ENCODE measurements at regions not wholly inside any gene's neighbourhood (a gene's known extent, or its start where the extent isn't known, plus 50 kb on each side); places are given as distances from the start of the nearest gene placed in this dataset.

- no peak for TF ChIP-seq CTCF (IDR thresholded peaks at IDR 0.05)
- no peak for TF ChIP-seq POLR2AphosphoS5 (IDR thresholded peaks at IDR 0.05)
- TF ChIP-seq EP300 (IDR thresholded peaks at IDR 0.05): no peak
- TF ChIP-seq POLR2A (IDR thresholded peaks at IDR 0.05; ENCODE audit: low read depth): no peak
Observed at GRCh38 chr5:71811779-71812178, 92.7 kb downstream of the CARTPT start.

Data from esophagus muscularis mucosa (tissue), 4 donors.